Activated CD4-positive, alpha-beta T cell treated with anti-CD3 and anti-CD28 coated beads, Interleukin-10, Interleukin-2, amounts not matched to agents 100 ng/mL and 50 ng/mL, durations not matched to agents 16 hours and 8 hours (primary cell): ENCODE measurements at regions not wholly inside any gene's neighbourhood (a gene's known extent, or its start where the extent isn't known, plus 50 kb on each side); places are given as distances from the start of the nearest gene placed in this dataset.
"Not testable (repeated sequence)": the region's sequence is repeated elsewhere in the genome, so short reads cannot be mapped to it uniquely, and the experiment has no call there.

Experiments used
- DNase-seq: peaks from one replicate; pipeline ENCODE4 v3.0.0-alpha.2; 2020

DNA sequence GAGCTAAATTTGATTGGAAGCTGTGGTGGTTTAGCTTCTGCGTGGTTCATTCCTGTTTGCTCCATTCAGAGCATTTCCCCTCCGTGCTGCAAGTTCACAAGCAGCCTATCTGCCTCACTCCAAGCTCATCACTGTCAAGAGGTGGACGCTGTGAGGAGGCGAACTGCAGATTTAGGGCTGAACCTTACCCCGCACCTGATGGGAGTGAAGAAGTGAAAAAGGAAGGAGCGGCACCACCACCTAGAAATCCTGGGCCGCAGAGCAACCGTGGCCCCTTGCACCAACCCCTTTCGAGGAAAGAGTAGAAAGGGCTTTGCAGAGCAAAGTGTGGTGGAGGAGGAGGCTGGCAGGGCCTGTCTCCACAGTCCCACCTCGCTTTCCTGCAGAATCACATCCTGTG is 117.4 kb downstream of the IER5 start:
- no peak for DNase-seq

DNA sequence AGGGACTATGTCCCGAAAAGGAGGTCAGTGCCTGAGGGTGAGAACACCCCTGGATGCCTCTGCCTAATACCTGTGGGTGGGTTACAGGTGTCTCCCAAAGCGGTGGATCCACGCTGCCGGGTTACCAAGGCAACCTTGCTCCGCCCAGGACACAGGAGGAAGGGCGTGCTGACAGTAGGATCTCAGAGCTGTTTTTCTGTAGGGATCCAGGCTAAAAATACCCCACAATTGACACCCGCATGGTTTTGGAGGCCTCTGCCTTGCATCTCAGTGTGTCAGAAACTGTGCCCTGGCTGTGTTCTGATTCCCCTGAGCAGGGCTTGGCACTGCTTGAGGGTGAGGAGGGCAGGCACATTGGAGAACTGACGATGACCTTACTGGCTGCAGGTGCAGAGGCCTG is 118.0 kb downstream of the IER5 start:
- DNase-seq, result no peak

DNA sequence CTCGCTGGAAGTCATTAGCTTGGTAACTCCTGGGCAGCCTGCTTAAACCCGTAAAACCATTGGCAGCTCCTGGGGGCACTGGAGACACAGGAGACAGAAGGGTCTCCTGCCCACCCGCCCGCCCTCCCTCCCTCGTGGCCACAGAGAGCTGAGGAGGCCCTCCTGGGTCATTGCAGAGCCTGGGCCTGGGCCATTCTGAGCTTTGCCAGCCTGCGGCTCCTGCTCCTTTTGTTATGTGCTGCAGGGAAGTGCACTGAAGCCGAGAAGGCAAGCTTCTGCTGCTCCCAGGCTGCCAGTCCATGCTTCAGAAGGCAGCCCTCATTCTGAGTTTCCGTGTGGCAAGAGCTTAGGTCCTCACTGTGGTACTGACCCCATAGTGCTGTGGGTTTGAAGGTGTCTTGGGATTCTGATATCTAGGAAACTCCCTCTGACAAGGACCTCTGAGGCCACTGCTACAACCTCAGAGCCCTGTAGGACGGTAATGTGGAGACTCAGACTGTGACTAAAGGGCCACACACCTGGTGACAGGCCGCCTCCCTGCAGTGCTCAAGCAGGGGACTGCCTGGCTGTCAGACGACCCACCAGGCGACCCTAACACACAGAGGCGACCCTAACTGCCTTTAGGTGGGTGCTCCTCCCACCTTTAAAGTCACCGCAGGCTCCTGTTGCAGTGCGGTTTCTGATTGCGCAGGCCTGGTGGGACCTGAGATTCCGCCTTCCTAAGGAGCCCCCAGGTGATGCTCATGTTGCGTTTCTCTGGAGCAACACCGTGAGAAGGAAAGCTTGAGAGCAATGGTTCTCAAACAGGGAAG is 118.7 kb downstream of the IER5 start:
- DNase-seq, result no peak

DNA sequence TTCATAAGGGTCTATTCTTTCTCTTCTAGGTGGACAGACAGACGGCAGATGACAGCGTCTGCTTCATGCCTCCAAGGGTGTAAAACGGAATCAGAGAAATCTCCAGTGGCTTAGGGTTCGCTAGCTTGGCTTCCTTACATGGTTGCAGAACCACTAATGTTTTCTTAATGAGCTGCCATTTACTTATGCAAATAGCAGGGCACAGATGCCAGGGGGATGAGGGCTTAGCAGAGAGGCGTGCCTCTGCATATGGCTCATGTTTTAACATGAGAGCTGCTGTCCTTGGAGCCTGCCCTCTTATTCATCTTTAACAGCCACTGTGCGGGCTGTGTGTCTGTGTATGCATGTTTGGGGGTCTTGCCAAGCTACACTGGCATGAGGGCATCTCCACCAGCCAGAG is 119.6 kb downstream of the IER5 start:
- no peak for DNase-seq

DNA sequence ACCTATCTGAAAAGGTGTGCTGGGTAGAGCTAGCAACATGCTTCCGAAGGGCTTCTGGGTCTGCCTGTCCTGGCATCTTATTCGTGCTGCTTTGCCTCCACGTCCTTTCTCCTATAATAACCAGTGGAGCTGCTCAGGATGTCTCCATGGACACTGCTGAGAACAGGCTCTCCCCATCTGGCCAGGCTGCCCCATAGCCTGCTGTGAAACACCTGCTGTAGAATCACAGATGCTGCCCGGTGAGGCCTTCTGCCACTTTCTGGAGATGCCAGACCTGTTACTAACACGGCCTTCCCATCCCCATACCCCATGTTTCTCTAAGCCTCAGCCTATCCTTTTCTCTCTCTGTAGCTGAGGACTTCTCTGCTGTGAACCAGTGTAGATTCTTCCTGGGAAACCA is 120.5 kb downstream of the IER5 start:
- DNase-seq, result no peak

DNA sequence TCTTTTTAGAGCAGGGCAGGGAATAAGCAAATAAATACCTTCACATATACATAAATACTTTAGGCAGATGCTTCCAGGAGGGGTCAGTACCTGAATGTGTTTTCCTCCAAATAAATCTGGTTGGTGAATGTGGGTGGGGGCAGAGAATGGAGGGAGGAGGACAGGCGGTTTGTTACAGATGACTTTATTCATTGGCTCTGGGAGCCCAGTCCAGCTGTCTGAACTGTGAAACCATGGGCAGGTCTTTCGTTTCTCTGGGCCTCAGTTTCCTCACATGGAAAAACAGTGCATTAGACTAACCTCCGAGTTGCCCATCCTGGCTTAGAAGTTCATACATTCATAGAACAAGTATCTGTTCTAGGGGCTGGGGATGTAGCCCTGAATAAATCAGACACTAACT is 124.6 kb downstream of the IER5 start:
- no peak for DNase-seq

DNA sequence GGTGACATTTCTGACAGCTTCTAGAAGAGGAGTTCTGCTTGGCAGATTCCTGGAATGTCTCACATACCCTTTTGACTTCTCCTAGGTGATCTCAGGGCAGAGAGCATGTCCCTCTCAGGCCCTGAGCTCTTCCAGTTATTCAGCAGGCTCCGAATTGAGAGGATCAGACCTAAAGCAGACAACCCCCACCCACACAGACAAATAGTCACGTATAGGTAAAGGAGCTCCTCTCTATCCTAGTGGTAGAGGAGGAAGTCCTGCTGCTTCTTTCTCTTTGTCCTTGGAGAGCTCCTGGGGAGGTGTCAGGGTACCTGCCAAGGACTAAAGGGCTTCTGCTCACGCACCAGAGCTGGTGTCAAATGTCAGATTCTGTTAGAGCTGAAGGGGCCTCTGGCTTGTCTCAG is 128.1 kb downstream of the IER5 start:
- no peak for DNase-seq

DNA sequence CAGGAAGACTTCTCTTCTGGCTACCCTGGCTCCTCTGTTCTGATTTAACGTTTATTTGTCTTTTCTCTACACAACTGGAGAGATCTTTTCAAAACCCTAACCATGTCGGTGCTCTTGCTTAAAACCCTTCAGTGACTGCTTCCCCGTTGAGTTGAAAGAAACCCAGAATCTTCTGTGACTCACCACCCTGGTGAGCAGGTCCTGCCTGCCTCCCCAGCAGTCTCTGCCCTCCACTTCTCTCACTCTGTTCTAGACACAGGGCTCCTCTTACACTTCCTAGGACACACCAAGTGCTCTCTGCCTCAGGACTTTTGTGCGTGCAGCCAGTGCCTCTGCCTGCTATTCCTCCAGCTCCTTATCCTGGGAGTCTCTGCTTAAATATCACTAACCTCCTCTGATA is 131.4 kb downstream of the IER5 start:
- DNase-seq, result no peak

DNA sequence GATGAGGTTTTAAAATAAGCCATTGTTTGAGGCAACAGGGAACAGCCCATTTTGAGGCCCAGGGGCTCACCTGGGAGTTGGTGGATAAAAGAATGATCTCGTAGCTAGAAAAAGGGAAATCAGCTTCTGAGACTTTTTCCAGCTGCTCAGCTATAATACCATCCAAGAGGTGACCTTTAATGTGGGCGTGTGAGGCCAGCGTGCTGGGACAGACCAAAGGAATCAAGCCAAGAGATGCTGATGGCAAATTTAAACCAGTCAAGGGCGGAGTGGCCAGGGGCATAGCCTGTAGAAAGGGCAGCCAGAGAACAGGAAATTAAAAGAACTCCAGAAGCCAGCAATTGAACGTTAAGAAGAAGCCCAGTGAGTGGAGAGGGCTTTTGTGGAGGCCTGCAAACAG is 132.6 kb downstream of the IER5 start:
- DNase-seq, result no peak

DNA sequence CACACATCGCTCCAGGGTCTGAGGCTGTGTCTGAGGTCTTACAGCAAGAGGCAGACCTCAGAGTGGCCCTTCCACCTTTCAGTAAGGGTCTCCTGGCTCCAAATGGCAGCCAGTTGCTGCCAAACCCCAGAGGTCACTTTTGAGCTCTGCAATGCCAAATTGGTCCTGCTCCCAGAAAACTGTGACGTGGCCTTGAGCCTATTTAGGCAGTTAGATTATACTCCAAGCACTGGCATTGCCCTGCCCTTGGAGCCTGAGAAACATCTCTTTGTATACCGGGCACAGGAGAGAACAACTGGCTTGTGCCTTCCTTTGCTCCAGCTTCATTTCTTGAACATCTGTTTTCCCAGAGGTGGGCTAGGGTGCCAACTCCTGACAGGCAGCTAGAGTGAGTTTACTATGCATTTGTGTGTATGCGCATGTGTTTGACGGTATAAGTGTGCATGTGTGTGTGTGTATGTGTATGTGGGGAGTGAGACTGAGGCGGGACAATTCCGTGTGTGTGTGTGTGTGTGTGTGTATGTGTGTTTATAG is 134.5 kb downstream of the IER5 start:
- DNase-seq, result no peak

DNA sequence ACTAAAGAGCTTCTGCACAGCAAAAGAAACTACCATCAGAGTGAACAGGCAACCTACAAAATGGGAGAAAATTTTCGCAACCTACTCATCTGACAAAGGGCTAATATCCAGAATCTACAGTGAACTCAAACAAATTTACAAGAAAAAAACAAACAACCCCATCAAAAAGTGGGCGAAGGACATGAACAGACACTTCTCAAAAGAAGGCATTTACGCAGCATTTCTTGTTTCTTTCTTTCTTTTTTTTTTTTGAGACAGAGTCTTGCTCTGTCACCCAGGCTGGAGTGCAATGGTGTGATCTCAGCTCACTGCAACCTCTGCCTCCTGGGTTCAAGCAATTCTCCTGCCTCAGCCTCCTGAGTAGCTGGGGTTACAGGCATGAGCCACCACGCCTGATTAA is 138.2 kb downstream of the IER5 start:
- DNase-seq, result not testable (repeated sequence)

DNA sequence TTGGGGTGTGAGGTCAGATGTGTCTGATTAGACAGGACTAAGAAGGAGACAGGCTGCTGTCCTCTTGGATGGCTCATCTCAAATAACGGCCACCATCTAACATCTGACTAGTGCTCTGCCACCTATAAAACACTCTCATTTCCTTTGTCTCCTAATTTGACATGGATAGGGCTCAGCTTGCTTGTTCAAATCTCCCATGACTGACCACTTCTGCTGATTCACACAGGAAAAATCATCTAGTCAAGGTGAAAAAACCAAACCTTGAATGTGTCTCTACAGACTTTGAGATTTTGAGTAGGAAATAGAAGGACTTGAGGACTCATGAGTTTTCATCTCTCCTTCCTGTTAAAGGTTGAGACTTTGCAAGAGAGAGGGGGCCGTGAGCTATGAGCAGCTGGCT is 150.6 kb downstream of the IER5 start:
- no peak for DNase-seq

DNA sequence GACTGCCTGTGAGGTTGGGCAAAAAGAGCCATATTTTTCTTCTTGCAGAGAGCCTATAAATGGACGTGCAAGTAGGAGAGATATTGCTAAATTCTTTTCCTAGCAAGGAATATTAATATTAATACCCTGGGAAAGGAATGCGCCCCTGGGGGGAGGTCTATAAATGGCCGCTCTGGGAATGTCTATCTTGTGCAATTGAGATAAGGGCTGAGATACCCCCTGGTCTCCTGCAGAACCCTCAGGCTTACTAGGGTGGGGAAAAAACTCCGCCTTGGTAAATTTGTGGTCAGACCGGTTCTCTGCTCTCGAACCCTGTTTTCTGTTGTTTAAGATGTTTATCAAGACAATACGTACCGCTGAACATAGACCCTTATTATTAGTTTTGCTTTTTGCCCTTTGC is 157.8 kb downstream of the IER5 start:
- DNase-seq, result not testable (repeated sequence)

DNA sequence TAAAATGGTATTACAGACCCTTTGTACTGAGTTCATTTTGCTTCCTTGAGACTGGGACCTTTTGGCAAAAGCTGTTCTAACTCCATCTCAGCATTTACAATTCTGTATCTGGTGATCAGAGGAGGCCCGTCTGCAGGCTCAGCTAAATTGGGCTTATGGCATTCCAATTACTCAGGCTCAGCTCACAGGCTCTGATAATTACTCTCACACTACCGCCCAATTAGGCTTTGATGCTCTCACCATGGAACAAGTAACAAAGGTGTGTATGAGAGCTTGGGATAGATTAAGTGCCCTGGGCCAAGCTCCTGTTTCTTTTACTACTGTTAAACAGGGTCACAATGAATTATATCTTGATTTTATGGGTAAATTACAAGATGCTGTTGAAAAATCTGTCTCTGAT is 159.9 kb downstream of the IER5 start:
- DNase-seq, result not testable (repeated sequence)

DNA sequence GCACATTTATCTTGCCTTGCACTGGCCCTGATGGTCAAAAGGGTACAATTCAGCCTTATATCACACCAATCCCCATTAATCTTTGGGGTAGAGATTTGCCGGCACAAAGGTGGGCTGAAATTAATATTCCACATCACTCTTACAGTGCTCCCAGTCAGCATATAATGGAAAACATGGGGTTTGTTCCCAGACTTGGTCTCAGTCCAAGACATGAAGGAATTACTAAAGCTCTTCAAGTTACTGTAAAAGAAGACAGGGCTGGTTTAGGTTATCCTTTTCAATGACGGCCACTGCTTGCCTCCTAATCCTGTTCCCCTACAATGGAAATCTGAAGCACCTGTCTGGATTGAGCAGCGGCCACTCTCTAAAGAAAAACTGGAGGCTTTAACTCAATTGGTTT is 160.7 kb downstream of the IER5 start:
- no peak for DNase-seq

DNA sequence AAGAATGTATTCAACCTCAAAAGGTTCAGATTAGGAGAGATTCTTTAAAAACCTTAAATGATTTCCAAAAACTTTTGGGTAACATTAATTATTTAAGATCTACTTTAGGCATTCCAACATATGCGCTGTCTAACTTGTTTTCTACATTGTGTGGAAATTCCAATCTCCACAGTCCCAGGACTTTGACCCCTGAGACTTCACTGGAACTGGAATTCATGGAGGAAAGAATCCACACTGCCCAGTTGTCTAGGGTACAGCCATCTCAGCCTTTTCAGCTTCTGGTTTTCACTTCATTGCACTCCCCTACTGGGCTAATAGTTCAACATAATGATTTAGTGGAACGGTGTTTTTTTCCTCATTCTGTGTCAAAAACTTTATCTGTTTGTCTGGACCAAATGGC is 161.5 kb downstream of the IER5 start:
- no peak for DNase-seq

DNA sequence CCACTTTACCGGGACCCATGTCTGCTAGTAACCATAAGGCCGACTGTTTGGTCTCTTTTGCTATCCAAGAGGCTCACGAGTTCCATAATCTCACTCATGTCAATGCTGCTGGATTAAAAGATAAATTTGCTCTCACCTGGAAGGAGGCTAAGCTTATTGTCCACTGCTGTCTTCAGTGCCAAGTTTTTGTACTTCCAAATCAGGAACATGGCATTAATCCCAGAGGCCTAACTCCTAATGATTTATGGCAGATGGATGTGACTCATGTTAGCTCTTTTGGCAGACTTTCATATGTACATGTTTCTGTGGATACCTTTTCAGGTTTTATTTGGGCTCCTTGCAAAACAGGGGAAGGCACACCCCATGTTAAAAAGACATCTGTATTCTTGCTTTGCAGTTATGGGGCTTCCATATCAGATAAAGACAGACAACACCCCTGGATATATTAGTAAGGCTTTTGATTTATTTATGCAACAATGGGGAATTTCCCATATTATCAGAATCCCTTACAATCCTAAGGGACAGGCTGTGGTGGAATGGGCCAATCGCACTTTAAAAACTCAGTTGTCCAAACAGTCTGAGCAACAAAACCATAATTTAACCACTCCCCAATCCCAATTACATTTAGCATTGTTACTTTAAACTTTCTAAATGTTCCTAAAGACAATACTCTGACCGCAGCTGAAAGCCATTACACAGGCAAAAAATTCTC is 162.7 kb downstream of the IER5 start:
- no peak for DNase-seq

DNA sequence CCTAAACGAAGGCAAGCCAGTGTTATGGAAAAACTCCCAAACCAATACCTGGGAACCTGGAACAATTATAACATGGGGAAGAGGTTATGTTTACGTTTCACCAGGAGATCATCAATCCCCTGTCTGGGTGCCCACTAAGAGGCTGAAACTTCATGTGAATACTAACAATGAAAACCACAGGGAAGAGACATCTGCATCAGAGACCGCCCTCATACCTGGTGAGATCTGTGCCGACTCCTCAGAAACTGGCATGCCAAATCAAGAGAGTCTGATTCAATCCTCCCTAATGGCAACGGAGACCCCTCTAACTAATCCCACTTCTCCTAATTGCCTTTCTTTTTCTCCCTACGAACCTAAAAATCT is 163.2 kb downstream of the IER5 start:
- no peak for DNase-seq

DNA sequence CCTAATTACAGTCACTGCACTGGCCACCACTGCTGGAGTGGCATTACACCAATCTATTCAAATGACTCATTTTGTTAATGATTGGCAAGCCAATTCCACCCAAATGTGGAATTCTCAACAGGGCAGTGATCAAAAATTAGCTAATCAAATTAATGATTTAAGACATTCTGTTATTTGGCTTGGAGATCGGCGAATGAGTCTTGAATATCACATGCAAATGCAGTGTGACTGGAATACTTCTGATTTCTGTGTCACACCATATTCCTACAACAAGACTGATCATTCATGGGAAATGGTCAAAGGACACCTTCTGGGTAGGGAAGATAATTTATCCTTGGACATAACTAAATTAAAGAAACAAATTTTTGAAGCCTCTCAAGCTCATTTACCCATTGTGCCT is 165.1 kb downstream of the IER5 start:
- not testable (repeated sequence) for DNase-seq

DNA sequence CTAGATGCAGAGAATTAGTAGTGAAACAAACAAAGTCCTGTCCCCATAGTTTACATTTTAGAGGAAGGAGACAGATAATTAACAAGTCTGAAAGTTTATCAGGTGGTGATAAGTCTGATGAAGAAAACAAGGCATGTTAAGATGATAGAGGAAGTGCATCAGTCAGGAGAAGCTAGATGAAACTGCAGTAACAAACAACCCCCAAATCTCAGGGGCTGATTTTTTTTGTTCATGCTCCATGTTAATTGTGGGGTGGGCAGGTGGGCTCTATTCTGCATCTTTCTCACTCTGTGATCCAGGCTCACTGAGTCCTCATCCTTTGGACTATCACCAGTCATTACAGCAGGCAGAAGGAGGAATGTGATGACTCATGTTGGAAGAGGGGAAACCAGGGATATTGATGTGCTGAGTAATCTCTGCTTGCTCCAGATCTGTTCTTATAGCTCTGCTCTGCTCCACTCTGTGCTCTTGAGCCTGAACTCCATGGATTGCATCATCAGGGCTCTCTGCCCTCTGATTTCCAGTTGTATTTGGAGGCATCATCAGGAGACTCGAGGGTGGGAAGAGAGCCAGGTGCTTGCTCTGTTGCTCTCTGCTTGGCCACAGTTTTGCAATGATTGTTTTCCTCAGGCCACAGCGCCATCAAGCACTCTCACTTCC is 166.9 kb downstream of the IER5 start:
- no peak for DNase-seq

DNA sequence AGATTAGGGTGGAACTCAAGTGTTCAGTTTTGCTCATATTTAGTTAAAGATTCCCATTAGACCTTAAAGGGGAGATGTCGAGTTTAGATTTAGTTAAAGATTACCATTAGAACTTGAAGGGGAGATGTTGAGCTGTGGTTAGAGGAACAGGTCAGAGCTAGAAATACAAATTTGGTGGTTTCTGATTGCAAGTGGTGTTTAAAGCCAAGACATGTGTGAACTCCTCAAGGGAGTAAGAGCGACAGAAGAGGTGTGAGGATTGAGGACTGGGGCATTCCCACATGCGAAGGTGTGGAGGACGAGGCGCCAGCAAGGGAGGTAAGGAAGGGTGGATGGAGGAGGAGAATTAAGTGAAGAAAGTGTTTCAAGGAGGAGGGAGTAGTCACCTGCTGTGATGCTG is 168.6 kb downstream of the IER5 start:
- no peak for DNase-seq

DNA sequence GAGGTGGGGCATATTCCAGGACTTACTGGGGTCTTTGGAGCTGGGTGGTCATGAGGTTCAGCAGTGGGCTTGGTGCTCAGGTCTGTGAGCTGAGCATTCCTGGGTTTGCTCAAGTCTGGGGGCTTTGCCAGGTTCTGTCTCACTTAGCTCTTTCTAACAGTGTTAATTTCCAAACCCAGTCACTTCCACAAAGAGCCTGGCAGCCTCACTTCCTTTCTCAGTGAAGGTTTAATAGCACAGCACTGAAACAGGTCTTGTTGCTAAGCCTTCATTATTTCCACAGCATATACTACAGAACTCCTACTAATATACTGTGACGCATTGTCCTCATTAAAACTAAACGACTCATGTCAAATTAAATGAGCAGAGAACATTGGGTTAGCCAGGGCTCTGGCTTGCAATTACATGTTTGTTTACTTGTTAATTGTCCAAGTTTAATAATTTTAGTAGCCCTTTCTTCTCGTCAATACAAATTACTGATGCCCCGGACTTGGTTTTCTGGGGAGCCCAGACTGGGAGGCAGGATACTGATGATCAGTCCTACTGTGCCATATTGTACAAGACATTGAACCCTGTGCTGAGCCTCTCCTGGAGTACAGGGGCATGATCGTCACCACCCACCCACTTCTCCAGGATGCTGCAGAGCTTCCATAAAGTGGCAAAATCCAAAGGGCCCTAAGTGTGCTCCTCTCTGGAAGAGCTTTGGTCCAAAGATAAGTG is 170.7 kb downstream of the IER5 start:
- no peak for DNase-seq

DNA sequence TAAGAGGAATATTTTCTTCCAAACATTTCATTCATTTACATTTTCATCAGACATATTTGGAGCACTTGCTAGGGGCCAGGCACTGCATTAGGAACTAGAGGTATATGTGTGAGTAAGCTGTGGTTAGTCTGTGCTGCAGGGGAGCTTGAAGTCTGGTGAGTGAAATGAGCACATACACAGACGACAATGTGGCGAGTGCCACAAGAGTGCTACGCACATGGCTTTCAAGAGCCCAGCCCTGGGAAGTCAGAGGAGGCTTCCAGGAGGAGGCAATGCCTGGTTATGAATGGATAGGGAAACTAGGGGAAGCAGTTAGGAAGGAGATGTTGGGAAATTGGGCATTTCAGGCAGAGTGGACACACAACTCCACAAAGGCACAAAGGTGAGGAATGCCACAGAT is 171.8 kb downstream of the IER5 start:
- no peak for DNase-seq
